Fibroblast of villous mesenchyme (primary cell): ENCODE measurements at regions not wholly inside any gene's neighbourhood (a gene's known extent, or its start where the extent isn't known, plus 50 kb on each side); places are given as distances from the start of the nearest gene placed in this dataset.

ENCODE experiments used
- DNase-seq: peaks from one replicate; pipeline ENCODE4 v3.0.0-alpha.2; 2010; ENCODE audit warnings: low read depth
- H3K4me3 ChIP-seq: 2 replicates; pipeline ENCODE4 v1.5.1; 2011; ENCODE audit warnings: low read depth, mild to moderate bottlenecking, low read length
- CTCF ChIP-seq: IDR thresholded peaks from 2 replicates; pipeline ENCODE4 v1.5.1; 2012; ENCODE audit warnings: low read depth, mild to moderate bottlenecking, low read length; ENCODE audit not compliant: insufficient read depth

GRCh38 chr4:110675426-110675825, 52.5 kb upstream of the PITX2 start:
- no peak for TF ChIP-seq CTCF
- H3K4me3 ChIP-seq: no peak overlapping the region
- DNase-seq: peak; percentile 39

DNA sequence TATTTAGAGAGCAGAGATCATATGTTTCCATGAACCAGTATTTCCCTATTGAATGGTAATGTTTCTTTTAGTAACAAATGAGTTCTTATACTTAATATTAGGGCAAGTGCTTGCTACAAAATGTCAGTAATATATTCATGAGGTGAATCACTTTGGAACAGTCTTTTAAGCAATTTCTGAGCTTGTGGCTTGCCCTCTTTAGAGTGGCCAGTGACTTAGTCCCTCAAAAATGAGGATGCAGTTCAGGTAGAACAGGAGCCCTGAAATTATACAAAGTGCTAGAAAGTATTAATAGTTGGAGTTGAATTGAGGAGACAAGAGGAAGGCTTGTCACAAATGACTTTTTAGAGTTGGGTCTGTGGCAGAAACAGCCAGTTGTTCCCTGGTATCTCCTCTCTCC, 53.4 kb upstream of the PITX2 start:
- H3K4me3 ChIP-seq: no peak overlapping the region
- DNase-seq: no peak
- no peak for TF ChIP-seq CTCF

GRCh38 chr4:110678517-110679227, 55.8 kb upstream of the PITX2 start:
- no peak overlapping the region for H3K4me3 ChIP-seq
- no peak for DNase-seq
- TF ChIP-seq CTCF: no peak

- TF ChIP-seq CTCF: no peak
- no peak for DNase-seq
- H3K4me3 ChIP-seq: no peak overlapping the region
Observed at GRCh38 chr4:110680265-110680664, 57.4 kb upstream of the PITX2 start.

DNA sequence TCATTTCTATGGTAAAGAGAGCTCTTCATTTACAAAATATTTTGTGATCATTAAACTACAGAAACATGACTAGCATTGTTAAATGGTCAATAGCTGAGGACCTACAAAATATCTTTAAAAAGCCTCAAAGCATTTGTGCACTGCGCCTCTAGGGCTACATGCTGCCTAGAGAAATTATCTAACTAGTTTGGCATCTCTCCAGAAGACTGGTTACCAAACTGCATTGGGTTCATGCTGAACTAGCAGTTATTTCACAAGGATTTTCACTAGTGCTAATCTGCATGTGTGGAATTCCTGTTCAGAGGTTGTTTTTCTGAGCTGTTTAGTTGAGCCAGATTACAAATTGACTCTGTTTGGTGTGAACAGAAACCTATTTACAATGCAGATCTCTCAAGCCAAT, 58.5 kb upstream of the PITX2 start:
- no peak for TF ChIP-seq CTCF
- no peak overlapping the region for H3K4me3 ChIP-seq
- DNase-seq: peak; percentile 67

DNA sequence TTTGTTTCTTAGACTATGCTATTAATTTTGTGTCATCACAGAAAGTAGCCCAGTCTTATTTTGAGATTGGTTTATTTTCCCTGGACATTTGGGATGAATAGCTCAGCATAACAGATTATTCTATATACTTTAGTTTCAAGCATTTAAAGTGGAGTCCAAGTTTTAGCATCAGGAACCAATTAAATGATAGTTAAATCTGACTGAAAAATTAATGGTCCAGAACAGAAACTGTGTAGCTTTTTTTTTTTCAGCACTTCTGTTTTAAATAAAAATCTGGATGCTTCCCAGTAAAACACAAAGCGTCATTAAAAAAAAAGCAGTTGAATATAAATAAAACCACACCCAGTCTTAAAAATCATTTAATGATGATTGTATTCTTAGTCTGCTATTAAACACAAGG, 59.4 kb upstream of the PITX2 start:
- H3K4me3 ChIP-seq: no peak overlapping the region
- DNase-seq: no peak
- no peak for TF ChIP-seq CTCF

DNA sequence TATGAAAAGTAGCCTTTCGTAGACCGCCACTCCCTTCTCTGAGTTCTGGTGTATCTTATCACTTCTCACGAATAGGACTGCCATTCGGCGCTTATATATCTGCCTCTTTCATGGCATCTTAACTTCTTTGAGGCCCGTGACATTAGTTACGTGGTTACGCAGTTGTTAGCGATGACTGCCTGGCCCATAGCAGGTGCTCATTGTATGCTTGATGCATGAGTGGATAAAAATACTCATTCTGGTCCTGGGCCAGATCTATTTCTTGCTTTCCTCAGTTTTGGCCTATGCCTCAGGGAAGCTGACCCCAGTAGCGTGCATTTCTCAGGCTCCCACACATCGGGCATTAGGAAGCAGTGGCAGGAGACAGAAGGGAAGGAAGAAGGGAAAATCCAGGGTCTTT, 60.7 kb upstream of the PITX2 start:
- no peak for DNase-seq
- no peak overlapping the region for H3K4me3 ChIP-seq

More for the DNA sequence above, 60.7 kb upstream of the PITX2 start:
- TF ChIP-seq CTCF: no peak
